HEK293T (cell line): ENCODE measurements at regions not wholly inside any gene's neighbourhood (a gene's known extent, or its start where the extent isn't known, plus 50 kb on each side); places are given as distances from the start of the nearest gene placed in this dataset.

ENCODE experiments used
- FOXA1 ChIP-seq: fragments of 450-650 bp; IDR thresholded peaks from 2 replicates; pipeline ENCODE4 v1.6.1; 2016; ENCODE audit warnings: mild to moderate bottlenecking
- HDGF ChIP-seq: fragments of 450-650 bp; IDR thresholded peaks from 2 replicates; pipeline ENCODE4 v1.6.1; 2017; ENCODE audit warnings: antibody characterized with exemption, borderline replicate concordance
- L3MBTL2 ChIP-seq: fragments of 450-650 bp; conservative IDR thresholded peaks from 2 replicates; pipeline ENCODE4 v1.6.1; 2016; ENCODE audit warnings: mild to moderate bottlenecking
- ZNF384 ChIP-seq: fragments of 450-650 bp; IDR thresholded peaks from 2 replicates; pipeline ENCODE4 v1.6.1; 2016

DNA sequence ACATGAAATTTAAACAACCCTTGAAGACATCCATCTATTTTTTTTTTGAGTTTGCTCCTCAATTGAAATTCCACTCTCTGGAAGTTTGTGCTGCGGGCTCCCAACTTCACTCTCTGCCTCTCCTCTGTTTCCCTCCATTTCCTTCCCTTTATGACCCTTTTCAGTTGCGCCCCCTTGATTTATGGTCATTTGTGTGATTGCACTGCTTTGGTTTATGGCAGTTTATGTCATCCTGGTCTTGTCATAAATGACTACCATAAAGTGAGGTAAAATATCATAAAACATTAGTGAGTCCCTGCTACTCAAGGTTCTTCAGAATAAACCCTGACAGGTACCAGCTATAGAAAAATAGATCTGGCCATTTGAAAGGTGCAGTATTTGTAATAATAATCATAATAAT is 348.3 kb upstream of the ZFP64 start:
- TF ChIP-seq HDGF (no peak), FOXA1 (no peak), ZNF384 (no peak), L3MBTL2 (no peak)
